B cell (primary cell): ENCODE measurements at regions not wholly inside any gene's neighbourhood (a gene's known extent, or its start where the extent isn't known, plus 50 kb on each side); places are given as distances from the start of the nearest gene placed in this dataset.

Experiments used
- ATAC-seq: fragments of 200-7000 bp; cut with Tn5 transposase; one replicate; pipeline ENCODE4 v1.10.0; 2021; ENCODE audit warnings: low read depth, mild to moderate bottlenecking, moderate number of reproducible peaks, moderate library complexity
- CTCF ChIA-PET: fragments of 350-600 bp; sonication (Branson Sonifier 250); formaldehyde crosslinking; loops from one replicate; lab custom pipeline; 2021; ENCODE audit warnings: antibody characterized with exemption, inconsistent platforms; lab: Charles Lee
- POLR2A ChIA-PET: fragments of 350-600 bp; sonication (Branson Sonifier 250); formaldehyde crosslinking; loops from one replicate; lab custom pipeline; 2021; ENCODE audit warnings: antibody characterized with exemption; lab: Charles Lee
- DNase-seq: peaks from one replicate; pipeline ENCODE4 v3.0.0; 2013
- H2AFZ ChIP-seq: 2 replicates; pipeline ENCODE4 v1.6.1; 2012; ENCODE audit warnings: mild to moderate bottlenecking, low read depth, low read length; ENCODE audit not compliant: insufficient read depth, poor library complexity, severe bottlenecking
- H3K27ac ChIP-seq, 2 donors: 1 replicate in 1 of 2; 2 replicates in 1 of 2; pipeline ENCODE4 v1.5.1; 2012 to 2013; ENCODE audit warnings: low read length in 2 of 2, mild to moderate bottlenecking in 2 of 2, moderate library complexity in 1 of 2
- H3K27me3 ChIP-seq, 4 experiments: fragments of 200-600 bp in 1 of 4; sonication (generic) in 1 of 4; replicated peaks in 1 of 4; 1 replicate in 2 of 4; 2 replicates in 2 of 4; pipeline versions ENCODE4 v1.6.1 to v1.7.0; 2013 to 2016; ENCODE audit warnings: low read length in 3 of 4, mild to moderate bottlenecking in 2 of 4, mixed read lengths in 1 of 4, moderate library complexity in 1 of 4; ENCODE audit not compliant: insufficient read depth in 4 of 4, control insufficient read depth in 3 of 4; ENCODE audit errors: control extremely low read depth in 1 of 4
- H3K36me3 ChIP-seq, 2 experiments: replicated peaks in 1 of 2; 1 replicate in 1 of 2; 2 replicates in 1 of 2; pipeline versions ENCODE4 v1.6.1 to v1.7.1; 2013; ENCODE audit warnings: low read length in 1 of 2; ENCODE audit not compliant: insufficient read depth in 2 of 2, control insufficient read depth in 1 of 2; ENCODE audit errors: control extremely low read depth in 1 of 2, extremely low read depth in 1 of 2
- H3K4me1 ChIP-seq, 2 donors: fragments of 200-600 bp in 1 of 2; sonication (generic) in 1 of 2; 1 replicate in 1 of 2; 2 replicates in 1 of 2; pipeline versions ENCODE4 v1.5.1 to v1.6.1; 2013 to 2017; ENCODE audit warnings: low read length in 2 of 2; ENCODE audit not compliant: control insufficient read depth in 2 of 2, insufficient read depth in 2 of 2
- H3K4me2 ChIP-seq: replicated peaks from 2 replicates; pipeline ENCODE3; 2012; ENCODE audit warnings: mild to moderate bottlenecking, low read depth, low read length; ENCODE audit not compliant: poor library complexity, severe bottlenecking
- H3K4me3 ChIP-seq, 5 experiments: fragments of 200-600 bp in 1 of 5; sonication (generic) in 1 of 5; 1 replicate in 3 of 5; 2 replicates in 2 of 5; pipeline versions ENCODE4 v1.5.1 to v1.7.0; 2011 to 2016; ENCODE audit warnings: low read length in 4 of 5, mild to moderate bottlenecking in 4 of 5, low read depth in 2 of 5, control low read depth in 1 of 5, moderate library complexity in 1 of 5; ENCODE audit not compliant: insufficient read depth in 1 of 5; ENCODE audit errors: control extremely low read depth in 1 of 5, extremely low read depth in 1 of 5
- H3K79me2 ChIP-seq: fragments of 200-600 bp; sonication (generic); one replicate; pipeline ENCODE4 v1.6.0; 2016; ENCODE audit warnings: low read length; ENCODE audit not compliant: control insufficient read depth, insufficient read depth
- H3K9ac ChIP-seq: fragments of 200-600 bp; sonication (generic); 2 replicates; pipeline ENCODE4 v1.6.1; 2017; ENCODE audit warnings: mild to moderate bottlenecking, low read length, moderate library complexity
- H3K9me3 ChIP-seq, 3 donors: one replicate each; pipeline versions ENCODE4 v1.6.1 to v1.7.1; 2013; ENCODE audit warnings: low read length in 2 of 3; ENCODE audit not compliant: control insufficient read depth in 2 of 3, insufficient read depth in 1 of 3; ENCODE audit errors: control extremely low read depth in 1 of 3
- H4K20me1 ChIP-seq: 2 replicates; pipeline ENCODE4 v1.6.0; 2012; ENCODE audit warnings: mild to moderate bottlenecking, low read length; ENCODE audit not compliant: insufficient read depth, control insufficient read depth, poor library complexity, severe bottlenecking
- H3K27ac Mint-ChIP-seq: one replicate; pipeline ENCODE4 v1.8.0; 2021; ENCODE audit warnings: mixed read lengths
- H3K27me3 Mint-ChIP-seq: one replicate; pipeline ENCODE4 v1.8.0; 2021; ENCODE audit warnings: mixed read lengths
- H3K4me1 Mint-ChIP-seq: one replicate; pipeline ENCODE4 v1.8.0; 2021; ENCODE audit warnings: mixed read lengths
- H3K4me3 Mint-ChIP-seq: one replicate; pipeline ENCODE4 v1.8.0; 2021; ENCODE audit warnings: mixed read lengths
- H3K9me3 Mint-ChIP-seq: one replicate; pipeline ENCODE4 v1.8.0; 2022; ENCODE audit warnings: mixed read lengths; ENCODE audit not compliant: insufficient read depth
- CTCF ChIP-seq: fragments of 200-600 bp; IDR thresholded peaks from one replicate; pipeline ENCODE4 v1.8.0; 2022; ENCODE audit warnings: antibody characterized with exemption, mild to moderate bottlenecking
- EZH2 ChIP-seq: IDR thresholded peaks from 2 replicates; pipeline ENCODE4 v1.6.1; 2012; ENCODE audit warnings: borderline replicate concordance, low read depth, mild to moderate bottlenecking, moderate library complexity, low read length; ENCODE audit not compliant: insufficient read depth, poor library complexity, severe bottlenecking
- WGBS: methylation state at CpG from one replicate; pipeline ENCODE4 v1.1.5; 2013; ENCODE audit warnings: missing lambda C conversion rate; ENCODE audit not compliant: insufficient coverage; 5-methylcytosine and 5-hydroxymethylcytosine counted together
- intact Hi-C: fragments of 100-400 bp; cut with micrococcal nuclease; formaldehyde crosslinking; loops from one replicate; pipeline ENCODE4 v1.10.0; 2022

DNA sequence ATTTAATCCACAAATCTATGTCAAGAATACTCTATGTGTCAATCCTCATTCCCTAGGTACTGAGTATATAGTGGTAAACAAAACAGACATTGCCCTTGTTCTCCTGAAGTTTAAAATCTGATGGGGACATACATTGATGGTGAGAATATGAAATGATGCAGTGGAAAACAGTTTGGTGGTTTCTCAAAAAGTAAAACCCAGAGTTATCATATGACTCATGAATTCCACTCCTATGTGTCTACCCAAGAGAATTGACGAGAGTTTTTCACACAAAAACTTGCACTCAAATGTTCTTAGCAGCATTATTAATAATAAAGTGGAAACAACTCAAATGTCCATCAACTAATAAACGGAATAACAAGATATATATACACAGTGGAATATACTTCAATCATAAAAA, 586.7 kb downstream of the CCDC85A start:
- Mint-ChIP-seq H3K27me3 (no peaks in the 10 kb centered on the region), H3K4me1 (no peaks in the 10 kb centered on the region), H3K27ac (no peak overlapping the region), H3K4me3 (no peak overlapping the region), H3K9me3 (peaks cover 7% of the 10 kb centered on the region)
- Histone ChIP-seq H3K4me3 (no peak overlapping the region), H3K4me2 (no peak overlapping the region), H3K4me1 (no peaks in the 10 kb centered on the region), H3K79me2 (no peaks in the 10 kb centered on the region), H2AFZ (no peak overlapping the region), H3K9ac (no peak overlapping the region), H3K27ac (no peak overlapping the region), H3K9me3 (no peaks in the 10 kb centered on the region), H3K27me3 (no peaks in the 10 kb centered on the region), H3K36me3 (no peaks in the 10 kb centered on the region), H4K20me1 (no peaks in the 10 kb centered on the region)
- no peak for ATAC-seq
- no peak for DNase-seq
- ChIA-PET POLR2A (no interaction called here), CTCF (no interaction called here)
- intact Hi-C loops: no loop called here
- no CpG with 5 or more reads among the region's 2 CpGs for WGBS
- TF ChIP-seq CTCF (no peak), EZH2 (no peak)

DNA sequence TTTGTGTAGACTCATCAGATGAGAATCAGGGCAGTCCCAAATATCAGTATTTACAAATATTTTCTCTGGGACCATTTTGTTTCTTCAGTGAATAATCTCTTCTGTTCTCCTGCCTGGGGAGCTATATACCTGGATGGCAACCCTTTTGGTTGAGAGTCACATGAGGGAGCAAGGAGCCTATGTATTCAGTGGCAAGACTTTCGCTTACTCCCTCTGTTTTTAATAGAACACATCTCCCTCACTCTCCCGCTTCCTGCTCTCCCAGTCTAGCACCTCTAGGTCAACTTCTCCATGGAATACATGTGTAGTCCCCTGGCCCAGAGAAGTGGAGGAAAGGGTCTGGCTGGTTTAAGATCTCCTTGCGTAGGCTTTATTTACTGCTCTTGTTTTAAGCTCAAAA, 600.3 kb downstream of the CCDC85A start:
- Histone ChIP-seq H3K36me3 (no peaks in the 10 kb centered on the region), H4K20me1 (no peaks in the 10 kb centered on the region), H3K9ac (no peak overlapping the region), H3K79me2 (no peaks in the 10 kb centered on the region), H3K9me3 (no peaks in the 10 kb centered on the region), H2AFZ (no peak overlapping the region), H3K4me3 (no peak overlapping the region), H3K4me2 (no peak overlapping the region), H3K27me3 (no peaks in the 10 kb centered on the region), H3K27ac (no peak overlapping the region), H3K4me1 (no peaks in the 10 kb centered on the region)
- ChIA-PET CTCF (no interaction called here), POLR2A (no interaction called here)
- Mint-ChIP-seq H3K4me1 (no peaks in the 10 kb centered on the region), H3K4me3 (no peak overlapping the region), H3K27me3 (no peaks in the 10 kb centered on the region), H3K9me3 (no peaks in the 10 kb centered on the region), H3K27ac (no peak overlapping the region)
- TF ChIP-seq EZH2: no peak
- no peak for TF ChIP-seq CTCF
- intact Hi-C loops: no loop called here
- DNase-seq (no peak), ATAC-seq (no peak)
- 100% methylated on average over 1 of the region's 3 CpGs for WGBS
